Ectodermal cell (in vitro differentiated cells): ENCODE measurements at regions not wholly inside any gene's neighbourhood (a gene's known extent, or its start where the extent isn't known, plus 50 kb on each side); places are given as distances from the start of the nearest gene placed in this dataset.

Experiments
- H3K27ac ChIP-seq: 2 replicates; pipeline ENCODE4 v1.7.0; 2013; ENCODE audit warnings: mild to moderate bottlenecking, low read depth, low read length; ENCODE audit not compliant: insufficient read depth, poor library complexity, severe bottlenecking
- H3K27me3 ChIP-seq: 2 replicates; pipeline ENCODE4 v1.7.0; 2013; ENCODE audit warnings: mild to moderate bottlenecking, low read length; ENCODE audit not compliant: insufficient read depth, control insufficient read depth, poor library complexity, severe bottlenecking
- H3K36me3 ChIP-seq: one replicate; pipeline ENCODE4 v1.7.0; 2013; ENCODE audit warnings: low read length; ENCODE audit not compliant: control insufficient read depth, insufficient read depth
- H3K4me1 ChIP-seq: one replicate; pipeline ENCODE4 v1.7.0; 2013; ENCODE audit warnings: low read length; ENCODE audit not compliant: control insufficient read depth, insufficient read depth
- H3K4me3 ChIP-seq: 2 replicates; pipeline ENCODE4 v1.7.0; 2013; ENCODE audit warnings: low read depth, low read length, control low read depth; ENCODE audit not compliant: insufficient read depth
- H3K9me3 ChIP-seq: 2 replicates; pipeline ENCODE4 v1.7.0; 2013; ENCODE audit warnings: mild to moderate bottlenecking, low read length, moderate library complexity; ENCODE audit not compliant: control insufficient read depth
- WGBS, 2 experiments: methylation state at CpG; one replicate each; pipeline ENCODE4 v1.1.7; 2013; ENCODE audit warnings: missing lambda C conversion rate in 2 of 2; 5-methylcytosine and 5-hydroxymethylcytosine counted together

DNA sequence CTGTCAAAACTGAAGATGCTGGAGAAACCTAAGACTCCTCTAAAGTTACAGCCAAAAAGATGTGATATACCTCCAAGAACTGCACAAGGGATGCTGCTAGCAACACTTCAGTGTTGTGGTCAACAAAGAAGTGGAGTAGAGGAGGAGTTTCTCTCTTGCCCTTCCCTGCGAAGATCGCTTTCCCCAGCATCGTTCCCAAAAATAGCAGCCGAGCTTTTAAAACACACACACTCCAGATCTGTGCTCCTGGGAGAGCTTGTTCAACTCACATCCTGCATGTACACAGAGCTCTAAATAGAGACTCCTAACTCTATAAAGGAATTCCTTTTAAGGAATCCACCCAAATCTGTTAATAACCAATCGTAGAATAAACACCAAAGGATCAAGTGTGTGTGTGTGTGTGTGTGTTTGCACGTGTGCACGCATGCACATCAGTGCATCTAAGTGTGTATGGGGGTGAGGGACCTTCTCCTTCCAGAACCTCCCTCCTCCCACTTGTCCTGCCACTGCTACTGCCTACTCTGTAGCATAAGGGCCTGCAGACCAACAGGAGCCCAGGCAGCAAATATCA is 58.5 kb downstream of the PSMG1 start:
- H3K4me3 ChIP-seq = no peak overlapping the region
- no peaks in the 10 kb centered on the region for H3K4me1 ChIP-seq
- H3K9me3 ChIP-seq = no peaks in the 10 kb centered on the region
- H3K27ac ChIP-seq = no peak overlapping the region
- H3K27me3 ChIP-seq = no peaks in the 10 kb centered on the region
- 92 to 93% methylated on average over 4 to 7 of the region's 7 CpGs for WGBS, 2 experiments
- H3K36me3 ChIP-seq = no peaks in the 10 kb centered on the region

DNA sequence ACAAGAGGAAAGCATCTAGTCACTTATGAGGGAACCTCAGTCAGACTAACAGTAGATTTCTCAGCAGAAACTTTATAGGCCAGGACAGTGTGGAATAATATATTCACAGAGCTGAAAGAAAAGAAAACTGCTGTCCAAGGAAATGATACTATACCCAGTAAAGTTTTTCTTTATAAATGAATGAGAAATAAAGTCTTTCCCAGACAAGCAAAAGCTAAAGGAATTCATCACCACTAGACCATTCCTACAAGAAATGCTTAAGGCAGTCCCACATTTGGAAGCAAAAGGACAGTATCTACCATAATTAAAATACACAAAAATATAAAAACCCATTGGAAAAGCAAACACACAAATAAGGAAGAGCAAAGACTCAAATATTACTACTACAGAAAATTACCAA is 59.9 kb downstream of the PSMG1 start:
- Histone ChIP-seq H3K27ac (no peak overlapping the region), H3K9me3 (no peaks in the 10 kb centered on the region), H3K36me3 (no peaks in the 10 kb centered on the region), H3K4me1 (no peaks in the 10 kb centered on the region), H3K27me3 (no peaks in the 10 kb centered on the region), H3K4me3 (no peak overlapping the region)

- no peaks in the 10 kb centered on the region for H3K36me3 ChIP-seq
- no peaks in the 10 kb centered on the region for H3K27me3 ChIP-seq
- H3K9me3 ChIP-seq = no peaks in the 10 kb centered on the region
- 93 to 94% methylated on average over 7 of the region's 7 CpGs for WGBS, 2 experiments
- no peak overlapping the region for H3K27ac ChIP-seq
- H3K4me1 ChIP-seq = no peaks in the 10 kb centered on the region
- H3K4me3 ChIP-seq = no peak overlapping the region
These were observed 61.5 kb downstream of the PSMG1 start for GRCh38 chr21:39121600-39122355.

DNA sequence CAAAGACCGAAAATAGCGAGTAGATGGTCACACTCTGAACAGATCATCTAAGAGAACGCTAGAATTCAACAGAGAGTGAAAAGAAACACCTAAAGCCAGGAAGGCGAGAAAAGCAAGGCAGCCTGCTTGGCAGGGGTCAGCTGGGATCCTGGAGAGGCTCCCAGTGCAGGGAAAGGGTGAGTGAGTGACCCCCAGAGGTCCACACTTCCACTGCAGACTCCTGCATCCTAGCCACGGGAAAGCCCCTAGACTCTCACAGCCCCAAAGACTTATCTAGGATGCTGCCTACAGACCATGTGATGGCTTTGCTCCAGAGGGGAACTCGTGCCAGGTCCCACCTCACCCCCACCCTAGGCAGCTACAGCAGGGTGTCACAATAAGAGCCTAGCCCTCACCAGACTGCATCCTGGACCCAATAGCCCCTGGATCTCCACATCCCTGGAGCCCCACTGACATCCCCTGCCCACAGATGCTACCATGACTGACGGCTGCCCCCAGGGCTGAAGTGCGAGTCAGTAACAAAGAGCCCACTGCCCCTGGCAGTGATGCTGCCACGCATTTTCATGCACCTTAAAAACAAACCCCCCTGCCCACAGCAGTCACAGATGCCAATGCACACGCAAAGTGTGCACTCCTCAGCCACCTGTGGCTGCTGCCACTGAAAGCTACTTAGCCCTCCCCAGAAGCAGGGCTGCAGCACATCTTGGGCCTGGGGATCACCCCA is 62.2 kb downstream of the PSMG1 start:
- 81 to 86% methylated on average over 10 of the region's 10 CpGs for WGBS, 2 experiments
- H3K4me3 ChIP-seq = no peak overlapping the region
- H3K27ac ChIP-seq = no peak overlapping the region
- no peaks in the 10 kb centered on the region for H3K4me1 ChIP-seq
- no peaks in the 10 kb centered on the region for H3K9me3 ChIP-seq
- H3K36me3 ChIP-seq = no peaks in the 10 kb centered on the region
- H3K27me3 ChIP-seq = no peaks in the 10 kb centered on the region

DNA sequence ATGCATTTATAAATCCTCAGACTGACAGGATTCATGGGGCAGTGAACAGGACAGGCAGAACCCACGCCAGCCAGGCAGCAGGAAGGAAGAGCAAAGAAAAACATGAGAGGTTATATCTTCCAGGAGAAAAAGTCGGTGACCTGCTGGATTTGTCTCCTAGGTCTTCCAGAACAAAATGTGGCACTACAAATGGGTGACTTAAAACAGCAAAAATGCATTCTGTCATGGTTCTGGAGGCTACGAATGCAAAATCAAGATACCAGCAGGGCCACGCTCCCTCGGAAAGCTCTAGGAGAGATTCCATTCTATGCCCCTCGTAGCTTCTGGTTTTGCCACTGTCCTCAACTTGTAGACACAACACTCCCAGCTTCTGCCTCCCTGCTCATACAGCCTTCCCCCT is 63.4 kb downstream of the PSMG1 start:
- Histone ChIP-seq H3K36me3 (no peaks in the 10 kb centered on the region), H3K4me1 (no peaks in the 10 kb centered on the region), H3K9me3 (no peaks in the 10 kb centered on the region), H3K4me3 (no peak overlapping the region), H3K27ac (no peak overlapping the region), H3K27me3 (no peaks in the 10 kb centered on the region)
- 92 to 93% methylated on average over 6 of the region's 6 CpGs for WGBS, 2 experiments

DNA sequence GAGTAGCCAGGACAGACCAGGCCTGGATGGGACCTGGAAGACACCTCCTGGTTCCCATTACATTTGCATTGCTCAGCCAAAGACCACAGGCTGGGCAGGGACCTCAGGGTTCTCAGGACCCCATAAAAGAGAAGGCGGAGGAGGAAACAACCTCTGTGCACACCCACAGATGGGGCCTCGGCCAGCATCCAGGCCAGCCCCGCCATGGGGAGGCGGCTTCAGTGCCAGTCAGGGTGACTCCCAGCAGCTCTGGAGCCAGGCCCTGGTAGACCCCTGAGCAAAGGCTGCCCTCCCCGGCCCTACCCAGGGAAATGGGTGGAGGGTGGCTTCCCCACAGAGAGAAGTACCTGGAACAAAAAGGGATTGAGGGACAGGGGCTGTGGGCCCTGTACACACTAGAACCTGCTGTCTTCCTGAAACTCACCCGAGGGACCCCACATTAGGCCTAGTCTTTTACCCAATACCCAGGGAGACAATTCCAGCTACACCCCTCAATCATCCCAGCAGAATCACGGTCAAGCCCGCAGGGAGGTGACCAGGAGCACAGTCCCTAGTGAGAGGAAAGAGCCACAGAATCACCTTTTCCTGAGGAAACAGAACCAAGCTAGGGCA is 64.5 kb downstream of the PSMG1 start:
- Histone ChIP-seq H3K4me1 (no peaks in the 10 kb centered on the region), H3K27me3 (no peaks in the 10 kb centered on the region), H3K27ac (no peak overlapping the region), H3K36me3 (no peaks in the 10 kb centered on the region), H3K4me3 (no peak overlapping the region), H3K9me3 (no peaks in the 10 kb centered on the region)
- 93 to 96% methylated on average over 8 of the region's 8 CpGs for WGBS, 2 experiments

- H3K9me3 ChIP-seq = no peaks in the 10 kb centered on the region
- H3K27ac ChIP-seq = no peak overlapping the region
- no peaks in the 10 kb centered on the region for H3K4me1 ChIP-seq
- WGBS, 2 experiments = 96 to 97% methylated on average over 10 of the region's 10 CpGs
- H3K27me3 ChIP-seq = no peaks in the 10 kb centered on the region
- no peaks in the 10 kb centered on the region for H3K36me3 ChIP-seq
- no peak overlapping the region for H3K4me3 ChIP-seq
These were observed 65.2 kb downstream of the PSMG1 start for GRCh38 chr21:39118061-39118460.

GRCh38 chr21:39117440-39117970 is 65.7 kb downstream of the PSMG1 start:
- H3K27ac ChIP-seq = no peak overlapping the region
- H3K4me3 ChIP-seq = no peak overlapping the region
- 94 to 96% methylated on average over 11 of the region's 11 CpGs for WGBS, 2 experiments
- no peaks in the 10 kb centered on the region for H3K4me1 ChIP-seq
- no peaks in the 10 kb centered on the region for H3K36me3 ChIP-seq
- H3K9me3 ChIP-seq = no peaks in the 10 kb centered on the region
- H3K27me3 ChIP-seq = no peaks in the 10 kb centered on the region

DNA sequence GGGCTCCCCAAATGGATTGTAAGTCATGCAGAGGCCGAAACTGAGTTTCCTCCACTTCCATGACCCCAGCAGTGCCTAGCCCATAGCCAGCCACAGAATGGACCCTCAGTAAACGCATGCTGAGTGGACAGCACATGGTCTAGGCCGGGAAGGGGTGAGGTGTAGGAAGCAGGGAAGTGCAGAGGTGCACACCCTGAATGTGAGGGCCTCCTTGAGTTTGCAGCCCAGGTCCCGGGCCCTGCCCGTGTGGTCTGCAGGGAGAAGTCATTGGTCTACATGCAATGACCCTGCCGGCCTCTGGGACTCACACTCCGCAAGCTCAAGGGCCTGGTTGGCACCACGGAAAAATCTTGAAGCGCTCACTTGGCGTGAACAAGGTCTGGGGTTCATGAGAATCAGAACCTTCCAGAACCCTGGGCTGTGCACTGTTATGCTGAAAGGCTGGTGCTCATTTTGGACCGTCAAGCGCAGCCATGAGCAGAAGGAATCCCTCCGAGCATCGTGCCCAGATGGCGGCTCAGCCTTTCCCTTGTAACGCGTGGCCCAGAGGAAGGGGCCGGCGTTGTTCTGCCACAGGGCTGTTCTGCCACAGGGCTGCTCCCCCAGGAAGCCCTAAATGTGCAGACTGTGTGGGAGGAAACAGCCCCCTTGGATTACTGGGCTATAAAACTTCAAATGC is 66.4 kb downstream of the PSMG1 start:
- H3K9me3 ChIP-seq = no peaks in the 10 kb centered on the region
- no peak overlapping the region for H3K4me3 ChIP-seq
- H3K4me1 ChIP-seq = no peaks in the 10 kb centered on the region
- WGBS, 2 experiments = 93 to 94% methylated on average over 19 of the region's 19 CpGs
- H3K27me3 ChIP-seq = no peaks in the 10 kb centered on the region
- no peak overlapping the region for H3K27ac ChIP-seq
- no peaks in the 10 kb centered on the region for H3K36me3 ChIP-seq
